Left cardiac atrium (tissue), 4 donors: ENCODE measurements at regions not wholly inside any gene's neighbourhood (a gene's known extent, or its start where the extent isn't known, plus 50 kb on each side); places are given as distances from the start of the nearest gene placed in this dataset.
"Not testable (repeated sequence)": the region's sequence is repeated elsewhere in the genome, so short reads cannot be mapped to it uniquely, and the experiment has no call there.

ENCODE experiments used
- ATAC-seq, 2 donors: fragments of 200-7000 bp; cut with Tn5 transposase; one replicate each; pipeline ENCODE4 v1.9.1; 2020; ENCODE audit warnings: mild to moderate bottlenecking in 2 of 2, moderate library complexity in 2 of 2
- DNase-seq: peaks from one replicate; pipeline ENCODE4 v3.0.0-alpha.2; 2020
- intact Hi-C, 2 donors: fragments of 100-400 bp; cut with DNase I; formaldehyde crosslinking; loops; one replicate each; pipeline versions ENCODE4 v1.14.1 to v1.15.1; 2022 to 2023
- donor health status: DM: no; HTN: yes; CAD: no.
- donor health status: DM: no; HTN: yes; CAD: no; lungs with severe emphysema.
- donor health status: DM: yes; HTN: yes; CAD: no.
- donor health status: Dilated cardiomyopathy.

GRCh38 chr14:25699981-25700380 lies 650.0 kb upstream of the STXBP6 start:
- intact Hi-C loops = no loop called here
- ATAC-seq = no peak
- no peak for DNase-seq

GRCh38 chr14:25698111-25698510 lies 648.2 kb upstream of the STXBP6 start:
- DNase-seq = no peak
- ATAC-seq = no peak
- intact Hi-C loops = no loop called here

GRCh38 chr14:25696176-25696575 lies 646.2 kb upstream of the STXBP6 start:
- ATAC-seq (no peak), DNase-seq (no peak)
- intact Hi-C loops = no loop called here

DNA sequence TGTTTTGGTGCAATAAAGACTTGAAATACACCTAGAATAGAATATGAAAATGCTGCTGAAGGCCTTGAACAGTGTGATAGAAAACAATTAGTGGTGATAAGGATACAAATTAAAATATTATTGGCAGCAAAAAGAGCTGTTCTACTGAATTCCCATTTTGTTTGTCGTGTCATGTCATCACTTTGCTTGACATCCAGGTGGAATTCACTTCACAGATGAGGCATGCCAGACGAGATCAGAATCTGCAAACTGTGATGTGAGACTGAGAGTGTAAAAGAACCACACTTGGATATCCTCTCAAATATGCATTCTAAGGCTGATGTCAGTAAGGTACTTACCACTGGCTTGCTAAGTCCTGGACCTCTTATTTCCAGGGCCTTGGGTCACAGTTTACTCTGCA lies 635.1 kb upstream of the STXBP6 start:
- ATAC-seq (no peak), DNase-seq (no peak)
- intact Hi-C loops = no loop called here

- intact Hi-C loops = no loop called here
- no peak for DNase-seq
- ATAC-seq = no peak
Measured at GRCh38 chr14:25680934-25681333, 631.0 kb upstream of the STXBP6 start.

DNA sequence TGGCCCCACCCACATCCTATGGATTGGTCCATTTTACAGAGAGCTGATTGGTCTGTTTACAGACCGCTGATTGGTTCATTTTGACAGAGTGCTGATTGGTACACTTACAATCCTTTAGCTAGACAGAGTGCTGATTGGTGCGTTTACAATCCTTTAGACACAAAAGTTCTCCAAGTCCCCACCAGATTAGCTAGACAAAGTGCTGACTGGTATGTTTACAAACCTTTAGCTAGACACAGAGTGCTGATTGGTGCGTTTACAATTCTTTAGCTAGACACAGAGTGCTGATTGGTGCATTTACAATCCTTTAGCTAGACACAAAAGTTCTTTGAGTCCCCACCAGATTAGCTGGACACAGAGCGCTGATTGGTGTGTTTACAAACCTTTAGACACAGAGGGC lies 630.6 kb upstream of the STXBP6 start:
- intact Hi-C loops, ATAC-seq: not testable (repeated sequence)

DNA sequence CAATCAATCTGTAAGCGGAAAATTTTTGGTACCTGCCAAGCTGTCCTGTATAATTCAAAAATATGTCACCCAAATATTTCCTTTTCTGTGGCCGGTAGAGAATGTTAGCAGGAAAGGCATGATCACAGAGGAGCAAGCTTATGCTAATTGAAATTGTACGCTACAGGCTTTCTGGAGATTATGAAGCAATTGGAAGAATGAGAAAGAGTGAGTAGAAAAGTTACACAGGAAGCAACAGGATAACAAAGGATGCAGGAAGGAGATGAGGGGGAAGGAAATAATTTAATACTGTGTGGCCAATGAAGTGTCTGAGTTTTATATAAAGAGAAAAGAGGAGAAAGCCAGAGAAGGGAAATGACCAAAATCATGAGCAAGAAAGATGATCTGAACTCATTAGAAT lies 627.2 kb upstream of the STXBP6 start:
- intact Hi-C loops = no loop called here
- DNase-seq (no peak), ATAC-seq (no peak)

More for the DNA sequence above, 630.6 kb upstream of the STXBP6 start:
- DNase-seq = not testable (repeated sequence)

GRCh38 chr14:25667387-25667786 lies 617.4 kb upstream of the STXBP6 start:
- ATAC-seq (no peak), DNase-seq (no peak)
- intact Hi-C loops = no loop called here

DNA sequence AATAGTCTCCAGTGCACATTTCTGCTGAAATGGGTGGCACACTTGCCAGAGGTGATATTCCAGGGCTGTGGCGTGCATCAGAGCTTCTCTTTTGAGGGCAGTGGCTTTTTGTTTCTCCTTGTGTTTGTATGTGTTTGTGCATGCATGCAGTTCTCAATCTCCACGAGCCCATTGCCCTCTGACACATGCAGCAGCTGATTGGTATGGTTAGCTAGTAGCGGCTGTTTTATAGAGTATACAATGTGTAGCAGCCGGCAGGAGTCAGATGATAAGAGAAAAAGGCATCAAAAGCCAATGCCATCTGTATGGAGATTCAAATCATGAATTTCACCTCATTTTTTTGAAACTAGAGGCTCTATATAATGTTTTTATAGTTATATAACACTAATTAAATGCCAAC lies 616.9 kb upstream of the STXBP6 start:
- no peak for DNase-seq
- no peak for ATAC-seq
- intact Hi-C loops = no loop called here

DNA sequence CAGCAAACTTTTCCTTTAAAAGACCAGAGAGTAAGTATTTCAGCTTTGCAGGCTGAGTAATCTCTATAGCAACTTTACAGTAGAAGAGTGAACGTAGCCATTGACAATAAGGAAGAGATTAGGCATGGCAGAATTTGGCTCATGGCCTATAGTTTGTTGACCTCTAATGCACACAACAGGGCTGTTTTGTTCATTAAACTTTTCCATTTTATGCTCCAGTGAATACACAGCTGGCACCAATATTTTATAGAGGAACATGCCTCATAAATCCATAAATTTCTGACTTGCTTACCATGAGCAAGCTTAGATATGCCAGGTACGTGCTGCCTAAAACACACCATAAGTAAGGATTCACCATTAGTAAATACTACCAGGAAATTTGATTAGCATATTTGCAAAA lies 609.0 kb upstream of the STXBP6 start:
- intact Hi-C loops = no loop called here
- no peak for DNase-seq
- no peak for ATAC-seq

GRCh38 chr14:25630447-25630846 lies 580.5 kb upstream of the STXBP6 start:
- intact Hi-C loops = no loop called here
- DNase-seq (no peak), ATAC-seq (no peak)

GRCh38 chr14:25628978-25629377 lies 579.0 kb upstream of the STXBP6 start:
- intact Hi-C loops = no loop called here

DNA sequence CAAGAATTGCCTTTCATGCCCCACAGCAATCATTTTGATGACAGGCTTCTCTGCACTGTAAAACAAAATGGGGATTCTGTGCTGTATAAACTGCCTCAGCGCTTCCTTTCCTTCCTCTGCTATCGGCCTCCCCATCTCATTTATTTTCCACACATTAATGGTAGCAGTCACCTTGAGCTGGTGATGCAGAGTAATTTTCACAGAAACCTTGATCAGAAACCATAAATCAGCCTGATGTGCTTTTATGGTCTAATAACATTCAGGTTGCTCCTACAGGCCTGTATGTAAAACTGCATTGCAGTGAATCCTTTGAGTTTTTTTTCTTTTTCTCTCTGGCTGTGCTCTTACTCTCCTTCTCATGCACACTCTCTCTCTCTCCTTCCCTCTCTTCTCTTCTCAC lies 578.4 kb upstream of the STXBP6 start:
- no peak for ATAC-seq
- intact Hi-C loops = no loop called here
- DNase-seq = no peak

More at GRCh38 chr14:25628978-25629377, 579.0 kb upstream of the STXBP6 start:
- DNase-seq (no peak), ATAC-seq (no peak)

DNA sequence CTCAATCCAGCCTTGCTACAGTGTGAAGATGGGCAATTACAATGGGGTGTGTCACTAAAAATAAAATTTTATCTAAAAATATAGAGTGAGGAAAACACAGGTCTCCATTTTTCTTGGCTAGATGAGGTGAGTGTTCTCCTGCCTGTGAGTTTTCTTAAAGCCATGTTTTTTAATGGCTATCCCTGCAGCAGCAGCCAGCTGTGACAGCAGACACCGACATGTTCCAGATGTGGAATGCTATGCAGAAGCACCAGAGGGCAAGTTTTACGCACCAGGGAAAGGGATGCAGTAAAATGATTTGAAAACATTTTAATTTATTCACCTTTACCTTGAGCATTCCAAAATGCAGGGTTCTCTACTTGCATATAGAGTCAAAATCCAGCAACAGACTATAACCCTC lies 577.0 kb upstream of the STXBP6 start:
- intact Hi-C loops = no loop called here

GRCh38 chr14:25622763-25623162 lies 572.8 kb upstream of the STXBP6 start:
- DNase-seq = no peak
- ATAC-seq = no peak

More for the DNA sequence above, 577.0 kb upstream of the STXBP6 start:
- ATAC-seq (no peak), DNase-seq (no peak)

DNA sequence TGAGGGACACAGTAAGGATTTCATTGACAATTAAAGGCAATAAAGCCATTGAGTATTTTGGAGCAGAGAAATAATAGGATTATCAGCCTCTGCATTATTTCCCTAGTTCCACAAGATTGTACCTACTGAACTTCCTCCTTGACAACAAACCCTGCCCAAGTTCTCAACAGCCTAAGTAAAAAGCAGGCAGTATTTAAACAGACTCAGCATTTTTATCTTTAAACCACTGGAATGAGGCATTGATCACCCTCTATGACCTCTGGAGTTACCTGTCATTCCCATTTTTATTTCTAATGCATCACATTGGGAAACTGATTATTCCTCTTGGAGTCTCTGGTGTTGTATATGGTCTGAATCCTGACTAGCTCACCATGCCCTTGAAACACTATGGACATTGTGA lies 570.6 kb upstream of the STXBP6 start:
- DNase-seq = no peak
- intact Hi-C loops = no loop called here
- ATAC-seq = no peak

More at GRCh38 chr14:25622763-25623162, 572.8 kb upstream of the STXBP6 start:
- intact Hi-C loops = no loop called here

DNA sequence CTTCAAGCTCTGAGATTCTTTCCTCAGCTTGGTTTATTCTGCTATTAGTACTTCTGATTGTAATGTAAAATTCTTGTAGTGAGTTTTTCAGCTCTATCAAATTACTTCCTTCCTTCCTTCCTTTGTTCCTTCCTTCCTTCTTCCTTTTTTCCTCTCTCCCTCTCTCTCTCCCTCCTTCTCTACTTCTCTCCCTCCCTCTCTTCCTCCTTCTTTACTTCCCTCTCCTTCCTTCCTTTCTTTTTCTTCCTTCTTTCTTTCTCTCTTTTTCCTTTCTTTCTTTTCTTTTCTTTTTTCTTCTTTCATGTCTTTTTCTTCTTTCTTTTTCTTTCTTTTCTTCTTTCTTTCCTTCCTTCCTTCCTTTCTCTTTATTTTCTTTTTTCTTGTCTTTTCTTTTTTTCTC lies 565.2 kb upstream of the STXBP6 start:
- ATAC-seq (no peak), DNase-seq (no peak)
- intact Hi-C loops = no loop called here

GRCh38 chr14:25607192-25607591 lies 557.2 kb upstream of the STXBP6 start:
- ATAC-seq (no peak), DNase-seq (no peak)
- intact Hi-C loops = no loop called here

GRCh38 chr14:25602106-25602505 lies 552.2 kb upstream of the STXBP6 start:
- DNase-seq (no peak), ATAC-seq (no peak)
- intact Hi-C loops = no loop called here

GRCh38 chr14:25588751-25589150 lies 538.8 kb upstream of the STXBP6 start:
- ATAC-seq = no peak
- no peak for DNase-seq
- intact Hi-C loops = no loop called here

DNA sequence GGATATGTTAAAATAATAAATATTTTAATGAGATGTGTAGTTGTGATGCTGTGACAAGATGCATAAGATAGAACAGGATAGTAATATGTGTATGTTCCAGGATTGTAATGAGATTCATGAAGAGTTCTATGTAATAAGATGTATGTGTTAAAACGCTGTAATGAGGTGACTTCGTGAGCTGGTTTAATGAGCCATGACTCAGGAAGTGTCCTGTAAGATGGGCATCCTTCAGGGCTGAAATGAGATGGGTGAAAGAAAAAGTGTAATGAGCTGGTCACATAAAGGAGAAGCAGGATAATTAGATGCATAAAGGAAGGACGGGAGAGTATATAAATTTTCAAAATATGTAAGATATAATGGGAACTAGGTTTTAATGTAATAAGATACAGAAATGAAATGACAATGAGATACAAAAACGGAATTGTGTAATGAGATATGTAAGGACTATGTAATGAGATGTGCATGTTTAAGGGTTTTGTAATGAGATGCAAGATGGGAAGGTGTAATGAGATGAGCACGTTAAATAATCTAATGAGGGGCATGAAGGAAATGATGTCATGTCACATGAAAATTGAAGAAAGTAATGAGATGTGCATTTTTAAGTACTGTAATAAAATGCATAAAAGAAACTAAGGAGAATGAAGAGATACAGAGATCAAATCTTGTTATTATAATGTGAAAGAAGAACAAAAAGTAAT lies 524.8 kb upstream of the STXBP6 start:
- DNase-seq (no peak), ATAC-seq (no peak)
- intact Hi-C loops = no loop called here

- intact Hi-C loops = no loop called here
- no peak for DNase-seq
- ATAC-seq = no peak
Measured at GRCh38 chr14:25570483-25570882, 520.5 kb upstream of the STXBP6 start.
